HG03097 (cell line): ENCODE measurements at regions not wholly inside any gene's neighbourhood (a gene's known extent, or its start where the extent isn't known, plus 50 kb on each side); places are given as distances from the start of the nearest gene placed in this dataset.
A peak's percentile ranks its signal among the peaks of the same experiment; 100 is the strongest.
"Not testable (repeated sequence)": the region's sequence is repeated elsewhere in the genome, so short reads cannot be mapped to it uniquely, and the experiment has no call there.

ENCODE experiments used
- ATAC-seq: cut with Tn5 transposase; IDR thresholded peaks from one replicate; pipeline ENCODE4 v1.9.1; 2021; ENCODE audit not compliant: unreplicated experiment, low FRiP score

DNA sequence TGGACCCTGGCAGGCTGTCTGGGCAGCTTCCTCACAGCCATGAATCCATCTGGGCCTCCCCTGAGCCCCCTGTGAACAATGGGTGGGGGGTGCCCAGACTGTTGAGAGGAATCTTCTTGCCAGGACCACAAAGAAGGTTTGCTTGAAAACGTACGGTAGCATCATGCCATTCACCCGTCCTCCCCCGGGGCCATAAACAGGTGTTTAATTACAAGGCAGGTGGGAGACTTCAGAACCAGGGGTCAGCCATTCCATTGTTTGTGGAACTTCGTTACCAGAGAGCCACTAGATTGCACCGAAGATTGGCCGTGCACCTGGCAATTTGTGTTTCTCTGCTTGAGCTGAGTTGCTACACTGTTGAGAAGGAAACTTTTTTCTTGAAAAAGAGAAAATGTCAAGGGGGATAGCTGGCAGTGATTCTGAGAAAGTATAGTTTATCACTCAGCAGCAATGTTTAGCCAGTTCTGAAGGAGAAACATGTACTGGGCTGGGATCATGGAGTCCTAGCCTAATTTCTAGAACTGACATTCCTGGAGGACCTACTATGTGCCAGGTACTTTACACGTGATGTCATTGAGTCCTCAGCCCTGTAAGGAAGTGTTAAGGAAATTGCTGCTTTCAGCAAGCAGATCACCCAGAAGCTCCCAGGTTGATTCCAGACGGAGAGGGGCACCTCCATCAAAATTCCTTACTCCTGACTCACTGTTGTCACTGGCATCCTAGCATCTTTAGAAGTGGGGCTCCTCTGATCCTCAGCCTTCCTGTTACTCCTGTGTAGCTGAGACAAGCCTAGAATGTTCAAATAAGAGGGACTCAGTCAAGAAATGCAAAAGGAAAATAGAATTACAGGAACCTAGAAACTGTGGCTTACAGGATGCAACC is 103.8 kb upstream of the UBE2E1 start:
- no peak for ATAC-seq

DNA sequence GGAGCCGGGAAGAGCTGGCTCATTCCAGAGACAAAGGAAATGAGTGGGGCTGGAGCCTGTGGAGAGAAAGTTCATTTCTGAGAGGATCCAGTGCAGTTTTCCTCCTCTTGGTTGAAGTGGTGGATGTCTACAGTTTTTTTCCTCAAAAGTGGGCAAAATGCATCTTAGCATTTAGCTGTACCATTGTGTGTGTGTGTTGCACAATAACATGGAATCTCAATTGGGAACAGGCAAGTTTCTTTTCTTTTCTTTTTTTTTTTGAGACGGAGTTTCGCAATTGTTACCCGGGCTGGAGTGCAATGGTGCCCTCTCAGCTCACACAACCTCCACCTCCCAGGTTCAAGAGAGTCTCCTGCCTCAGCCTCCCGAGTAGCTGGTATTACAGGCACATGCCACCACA is 101.5 kb upstream of the UBE2E1 start:
- ATAC-seq, result no peak

DNA sequence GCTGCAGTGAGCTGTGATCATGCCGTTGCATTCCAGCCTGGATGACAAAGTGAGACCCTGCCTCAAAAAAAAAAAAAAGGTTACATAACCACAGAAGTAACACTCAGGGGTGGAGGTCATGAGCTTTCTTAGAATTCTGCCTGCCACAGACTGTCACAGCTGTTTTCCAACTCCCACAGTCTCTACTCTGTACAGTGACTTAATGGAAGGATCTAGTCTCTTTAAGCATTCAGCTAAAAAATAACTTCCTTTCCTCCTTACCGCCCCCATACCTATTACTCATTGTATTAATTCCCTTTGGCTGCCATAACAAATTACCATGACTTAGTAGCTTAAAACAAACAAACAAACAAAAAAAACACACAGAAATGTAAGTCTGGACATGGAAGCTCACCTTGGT is 99.6 kb upstream of the UBE2E1 start:
- no peak for ATAC-seq

DNA sequence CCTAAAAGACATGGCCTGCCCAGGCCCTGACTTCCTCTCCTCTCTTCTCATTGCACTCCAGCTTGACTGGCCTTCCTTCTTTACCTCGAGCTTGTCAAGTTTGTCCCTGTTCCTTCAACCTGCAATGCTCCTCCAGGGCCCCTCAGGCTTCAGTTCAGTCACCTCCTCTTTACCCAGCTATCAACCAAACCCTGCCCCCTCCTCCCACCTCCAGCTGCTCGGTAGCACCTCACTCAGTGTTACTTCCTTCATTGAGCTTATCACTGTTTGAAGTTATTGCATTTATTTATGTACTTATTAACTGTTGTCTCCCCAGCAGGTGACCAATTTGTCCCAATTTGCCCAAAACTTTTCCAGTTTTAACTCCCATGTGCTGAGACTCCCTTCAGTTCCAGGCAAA is 95.8 kb upstream of the UBE2E1 start:
- ATAC-seq, result no peak

DNA sequence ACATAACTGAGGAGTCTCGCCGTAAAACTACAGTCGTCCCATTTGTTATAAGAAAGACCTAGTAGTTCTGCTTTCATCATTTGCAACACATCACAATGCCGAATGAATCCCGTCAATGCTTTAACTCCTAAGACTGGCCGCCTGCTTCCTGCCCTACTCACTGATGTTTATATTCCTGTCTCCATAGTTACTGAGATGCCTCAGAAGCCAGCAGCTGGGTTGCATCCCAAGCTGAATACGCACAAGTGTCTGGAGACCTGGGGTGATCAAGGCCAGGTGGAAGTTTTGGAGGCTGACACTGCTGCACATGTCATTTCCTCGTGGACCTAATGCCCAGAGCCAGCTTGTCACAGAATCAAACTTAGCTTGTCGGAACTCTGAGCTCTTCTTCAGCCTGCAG is 95.2 kb upstream of the UBE2E1 start:
- ATAC-seq, result no peak

DNA sequence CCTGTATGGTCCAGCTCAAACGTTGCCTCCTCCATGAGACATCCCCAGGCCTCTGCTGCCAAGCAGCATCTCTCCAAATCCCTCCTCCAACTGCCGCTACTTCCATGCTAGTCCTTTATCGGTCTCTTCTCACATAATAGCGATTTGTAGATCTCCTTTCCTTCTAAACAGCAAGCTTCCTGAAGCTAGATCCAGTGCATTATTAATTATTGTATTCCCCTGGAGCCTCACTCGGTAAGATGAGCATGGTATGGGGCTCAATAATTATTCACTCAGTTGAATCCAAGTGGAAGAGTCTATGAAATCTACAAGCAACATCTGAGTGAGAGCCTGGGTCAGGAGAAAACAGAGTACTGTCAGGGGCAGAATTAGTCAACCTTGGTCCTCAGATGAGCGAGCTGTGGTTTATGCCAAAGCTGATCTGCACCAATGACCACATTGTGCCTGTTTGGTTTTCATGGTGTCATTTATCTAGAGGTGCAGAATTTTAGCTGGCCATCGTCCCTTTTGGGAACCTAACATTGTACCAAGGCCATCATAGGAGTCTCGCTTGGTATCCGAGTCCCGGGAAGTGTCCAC is 93.8 kb upstream of the UBE2E1 start:
- ATAC-seq, result peak; percentile 90

DNA sequence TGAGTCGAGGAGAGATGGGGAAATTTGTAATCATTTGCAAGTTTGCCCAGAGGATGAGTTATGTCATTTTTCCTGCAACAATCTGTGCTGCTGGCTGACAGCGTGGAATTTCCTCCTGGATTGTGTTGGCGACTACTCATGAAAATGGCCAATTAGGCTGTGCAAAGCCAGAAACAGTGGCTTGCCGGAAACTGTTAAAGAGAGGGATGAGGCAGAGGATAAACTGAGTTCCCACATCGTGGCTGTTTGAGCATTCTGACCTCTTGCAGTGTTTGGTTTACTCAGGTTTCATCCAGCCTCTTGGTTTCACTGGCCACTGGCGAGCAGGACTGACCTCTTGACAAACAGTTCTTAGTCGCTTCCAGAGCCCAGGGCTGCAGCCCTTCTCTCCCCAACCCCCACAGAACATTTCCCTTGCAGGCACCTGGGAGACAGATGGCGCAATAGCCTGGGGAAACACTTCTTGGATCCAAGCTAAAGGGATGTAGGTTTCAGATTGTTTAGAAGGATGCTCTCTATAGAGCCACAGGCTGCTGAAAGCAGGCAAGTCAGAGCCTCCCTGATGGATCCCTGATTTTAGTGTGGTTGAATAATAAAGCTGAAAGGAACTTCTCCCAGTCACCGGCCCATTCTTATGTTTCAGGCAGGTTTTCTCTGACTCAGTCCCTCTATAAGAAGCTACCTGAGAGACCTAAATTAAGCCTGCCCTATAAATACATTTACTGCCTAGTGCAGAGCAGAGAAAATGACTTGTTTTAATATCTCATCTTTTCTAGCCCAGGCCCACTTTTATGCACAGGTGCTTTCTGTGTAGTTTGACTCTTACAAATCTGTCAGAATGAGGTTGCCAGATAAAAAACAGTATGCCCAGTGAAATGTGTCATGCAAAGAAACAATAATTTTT is 92.8 kb upstream of the UBE2E1 start:
- ATAC-seq, result no peak

DNA sequence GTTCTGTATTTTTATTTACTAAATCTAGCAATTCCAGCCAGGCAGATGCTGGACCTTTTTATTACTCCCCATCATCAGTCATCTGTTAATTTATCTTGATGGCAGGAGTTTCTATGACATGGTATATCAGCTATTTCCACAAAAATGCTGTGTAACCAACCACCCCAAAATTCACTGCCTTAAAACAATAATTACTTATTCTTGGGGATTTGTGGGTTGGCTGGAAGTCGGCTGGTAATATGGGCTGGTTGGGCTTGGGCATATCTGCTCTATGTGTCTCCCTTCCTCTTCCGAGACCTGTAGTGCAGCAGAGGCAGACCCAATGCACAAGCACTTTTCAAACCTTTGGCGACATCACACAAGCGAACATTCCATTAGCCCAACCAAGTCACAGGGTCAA is 92.1 kb upstream of the UBE2E1 start:
- ATAC-seq, result no peak

GRCh38 chr3:23720059-23720458 is 85.7 kb upstream of the UBE2E1 start:
- no peak for ATAC-seq

- ATAC-seq, result no peak
Observed at GRCh38 chr3:23720885-23721284, 84.9 kb upstream of the UBE2E1 start.

DNA sequence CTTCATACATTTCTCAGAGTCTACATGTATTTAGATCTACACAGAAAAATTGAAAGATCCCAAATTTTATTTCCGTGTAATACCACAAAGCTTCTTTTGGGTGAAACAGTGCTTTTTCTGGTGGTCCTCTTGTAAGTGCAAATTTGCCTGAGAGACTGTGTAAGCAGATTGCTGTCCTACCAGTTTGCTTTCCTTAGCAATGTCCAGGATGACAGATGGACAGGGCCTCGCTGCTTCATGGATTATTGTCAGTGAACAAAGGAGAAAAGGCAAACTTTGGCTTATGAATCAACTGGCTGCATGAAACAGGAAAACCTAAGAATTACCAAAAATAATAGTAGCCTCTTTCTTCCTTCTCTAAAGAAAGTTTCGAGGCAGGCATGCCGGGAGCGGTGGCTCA is 82.6 kb upstream of the UBE2E1 start:
- ATAC-seq, result no peak

DNA sequence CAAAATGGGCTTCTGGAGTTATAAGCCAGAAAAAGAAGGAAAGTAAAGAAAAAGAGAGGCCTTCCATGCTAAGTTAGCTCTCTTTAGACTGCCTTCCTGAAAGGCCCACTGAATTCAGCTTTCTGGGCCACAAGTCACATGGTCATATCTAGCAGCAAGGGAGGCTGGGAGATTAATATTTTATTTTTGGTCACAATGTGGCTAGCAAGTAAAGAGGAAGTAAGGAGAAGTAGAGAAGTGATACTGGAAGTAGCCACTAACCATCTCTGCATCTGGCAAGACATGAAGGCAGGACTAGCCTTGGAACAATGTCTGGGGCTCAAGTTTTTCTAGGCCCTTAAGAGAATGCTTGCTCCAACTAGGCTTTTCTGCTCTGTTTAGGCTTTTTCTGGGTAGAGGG is 81.8 kb upstream of the UBE2E1 start:
- ATAC-seq, result no peak

- ATAC-seq, result peak; percentile 79
Observed at GRCh38 chr3:23726811-23727548, 78.8 kb upstream of the UBE2E1 start.

- no peak for ATAC-seq
Observed at GRCh38 chr3:23728601-23729117, 77.1 kb upstream of the UBE2E1 start.

- ATAC-seq, result not testable (repeated sequence)
Observed at GRCh38 chr3:23729362-23729761, 76.4 kb upstream of the UBE2E1 start.

- ATAC-seq, result no peak
Observed at GRCh38 chr3:23734481-23734880, 71.3 kb upstream of the UBE2E1 start.

DNA sequence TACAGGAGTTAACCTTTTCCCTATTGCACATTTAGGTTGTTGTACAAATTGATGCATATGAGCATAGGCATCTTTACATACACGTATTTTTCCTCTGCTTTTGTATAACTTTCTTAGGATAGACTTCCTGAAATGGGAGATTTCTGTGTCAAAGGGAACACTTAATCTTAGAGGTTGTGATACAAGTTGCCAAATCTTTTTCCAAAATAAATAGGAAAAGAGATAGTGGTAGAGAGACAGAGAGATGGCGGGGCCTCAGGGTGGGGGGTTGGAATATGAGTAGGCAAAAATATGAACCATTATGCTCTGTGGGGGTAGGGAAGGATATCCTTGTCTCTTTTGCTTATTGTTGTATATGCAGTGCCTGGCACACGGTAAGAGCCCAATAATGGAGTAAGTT is 70.7 kb upstream of the UBE2E1 start:
- ATAC-seq, result no peak

GRCh38 chr3:23735535-23736326 is 70.0 kb upstream of the UBE2E1 start:
- ATAC-seq, result no peak

- no peak for ATAC-seq
Observed at GRCh38 chr3:23738944-23739343, 66.8 kb upstream of the UBE2E1 start.

GRCh38 chr3:23739536-23739935 is 66.2 kb upstream of the UBE2E1 start:
- no peak for ATAC-seq
